AG04450 (cell line): ENCODE measurements at regions not wholly inside any gene's neighbourhood (a gene's known extent, or its start where the extent isn't known, plus 50 kb on each side); places are given as distances from the start of the nearest gene placed in this dataset.

ENCODE experiments used
- CTCF ChIA-PET: fragments of 300-600, 350-600 bp; formaldehyde crosslinking; extraction: SDS; loops from one replicate; lab custom pipeline; 2022; ENCODE audit warnings: antibody characterized with exemption, inconsistent platforms; lab: Charles Lee
- POLR2A ChIA-PET: fragments of 350-600 bp; formaldehyde crosslinking; extraction: SDS; loops from one replicate; lab custom pipeline; 2021; ENCODE audit warnings: antibody characterized with exemption, inconsistent platforms; lab: Yijun Ruan, JAX
- DNase-seq: peaks from one replicate; pipeline ENCODE4 v3.0.0-alpha.2; 2011; ENCODE audit warnings: low read depth, low spot score
- H3K27ac ChIP-seq: one replicate; pipeline ENCODE4 v1.5.1; 2012; ENCODE audit warnings: low read depth, low read length, control low read depth
- H3K27me3 ChIP-seq: one replicate; pipeline ENCODE4 v1.6.0; 2012; ENCODE audit warnings: low read length; ENCODE audit not compliant: control insufficient read depth, insufficient read depth
- H3K4me3 ChIP-seq: 2 replicates; pipeline ENCODE4 v1.5.1; 2011; ENCODE audit warnings: mild to moderate bottlenecking, low read depth, low read length, control low read depth
- H3K9me3 ChIP-seq: 2 replicates; pipeline ENCODE4 v1.5.1; 2012; ENCODE audit warnings: low read length; ENCODE audit not compliant: control insufficient read depth, insufficient read depth
- CTCF ChIP-seq: IDR thresholded peaks from 2 replicates; pipeline ENCODE4 v1.5.1; 2011; ENCODE audit warnings: low read depth, low read length, control low read depth, inconsistent platforms

GRCh38 chr13:39154041-39154440 lies 115.8 kb downstream of the NHLRC3 start:
- no peak for TF ChIP-seq CTCF
- H3K27me3 ChIP-seq: no peaks in the 10 kb centered on the region
- no peaks in the 10 kb centered on the region for H3K9me3 ChIP-seq
- DNase-seq: no peak
- H3K27ac ChIP-seq: no peak overlapping the region
- H3K4me3 ChIP-seq: no peak overlapping the region
- ChIA-PET POLR2A (no interaction called here), CTCF (interaction anchor here (1.0 to 2.1 kb wide), 4 partner anchors 8 to 462 kb away, joined by 3 to 12 read pairs (median 6); no protein-coding TSS in a partner anchor)

DNA sequence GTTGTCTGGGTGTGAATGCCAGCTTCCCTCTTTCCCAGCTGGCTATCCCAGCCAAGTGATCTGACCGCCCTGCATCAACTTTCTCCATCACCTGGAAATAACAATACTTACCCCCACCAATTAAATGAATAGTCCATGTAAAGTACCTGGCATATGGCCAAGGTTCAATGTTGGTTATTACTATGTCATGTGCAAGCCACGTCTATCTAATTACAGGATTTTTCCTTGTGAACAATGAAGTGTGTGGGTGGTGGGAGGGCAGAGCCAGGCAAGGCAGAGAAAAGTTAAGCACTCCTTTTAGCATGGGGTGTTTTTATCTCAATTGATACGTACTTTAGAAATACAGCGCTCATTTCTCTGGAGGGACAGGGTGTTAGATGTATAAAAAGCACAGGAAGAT lies 121.1 kb downstream of the NHLRC3 start:
- no peak for TF ChIP-seq CTCF
- Histone ChIP-seq H3K9me3 (no peaks in the 10 kb centered on the region), H3K27ac (no peak overlapping the region), H3K4me3 (no peak overlapping the region), H3K27me3 (no peaks in the 10 kb centered on the region)
- POLR2A ChIA-PET: no interaction called here
- no peak for DNase-seq
- CTCF ChIA-PET: no interaction called here

DNA sequence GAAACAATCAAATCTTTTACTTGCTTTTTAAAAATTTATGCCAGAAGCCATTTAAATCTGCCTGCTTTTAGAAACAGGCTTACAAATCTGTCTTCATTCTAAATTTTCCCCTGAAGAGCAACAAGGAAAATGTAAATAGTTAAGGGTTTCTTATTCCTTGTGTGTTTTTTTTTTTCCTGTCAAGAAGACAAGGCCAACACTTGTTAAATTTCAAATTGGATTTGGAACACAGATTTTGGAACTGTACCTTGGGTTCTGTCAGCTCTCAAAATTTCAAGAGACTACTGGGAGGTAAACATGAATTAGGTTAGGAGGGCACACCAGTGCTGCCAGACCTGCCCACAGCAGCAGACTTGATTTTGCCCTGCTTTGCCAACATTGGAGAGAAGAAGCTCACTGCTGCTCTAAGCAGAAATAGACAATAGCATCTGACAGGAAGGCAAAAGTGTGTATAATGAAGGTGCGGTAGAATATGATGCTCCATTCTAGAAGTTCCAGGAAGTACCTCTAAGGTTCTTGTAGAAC lies 121.7 kb downstream of the NHLRC3 start:
- POLR2A ChIA-PET: no interaction called here
- CTCF ChIA-PET: no interaction called here
- no peaks in the 10 kb centered on the region for H3K9me3 ChIP-seq
- no peak overlapping the region for H3K27ac ChIP-seq
- DNase-seq: no peak
- no peaks in the 10 kb centered on the region for H3K27me3 ChIP-seq
- no peak overlapping the region for H3K4me3 ChIP-seq
- no peak for TF ChIP-seq CTCF

- Histone ChIP-seq H3K27ac (no peak overlapping the region), H3K27me3 (no peaks in the 10 kb centered on the region), H3K9me3 (no peaks in the 10 kb centered on the region), H3K4me3 (no peak overlapping the region)
- CTCF ChIA-PET: no interaction called here
- TF ChIP-seq CTCF: no peak
- DNase-seq: no peak
- POLR2A ChIA-PET: no interaction called here
Observed at GRCh38 chr13:39167018-39167417, 128.8 kb downstream of the NHLRC3 start.

DNA sequence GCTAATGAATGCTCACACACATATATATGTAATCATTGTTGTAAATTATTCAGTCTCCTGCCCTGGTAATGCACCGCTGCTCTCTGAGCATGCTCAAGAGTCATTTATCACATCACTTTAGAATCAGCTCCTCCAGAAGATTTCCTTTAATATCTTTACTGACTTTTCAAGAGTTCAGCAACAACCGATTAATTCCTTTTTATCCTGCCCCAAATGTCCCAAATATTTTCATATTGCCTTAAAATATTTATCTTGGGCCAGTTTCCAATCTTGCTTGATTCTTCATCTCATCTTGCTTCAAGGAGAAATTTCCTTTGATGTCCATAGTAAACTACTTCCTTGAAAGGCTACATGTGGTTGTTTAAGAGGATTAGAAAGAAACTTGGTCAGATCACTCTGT lies 132.5 kb downstream of the NHLRC3 start:
- H3K27ac ChIP-seq: no peak overlapping the region
- TF ChIP-seq CTCF: no peak
- DNase-seq: no peak
- H3K9me3 ChIP-seq: no peaks in the 10 kb centered on the region
- ChIA-PET CTCF (interaction anchor here (1.4 kb wide), 2 partner anchors 25 to 442 kb away, joined by 3 to 4 read pairs; no protein-coding TSS in a partner anchor), POLR2A (no interaction called here)
- no peak overlapping the region for H3K4me3 ChIP-seq
- H3K27me3 ChIP-seq: no peaks in the 10 kb centered on the region
